H1 (cell line): ENCODE measurements at regions not wholly inside any gene's neighbourhood (a gene's known extent, or its start where the extent isn't known, plus 50 kb on each side); places are given as distances from the start of the nearest gene placed in this dataset.

ENCODE experiments used
- CHD1 ChIP-seq: IDR thresholded peaks from 2 replicates; pipeline ENCODE4 v1.6.1; 2012; ENCODE audit warnings: low read depth, low read length, improper control_type of control experiment
- RAD21 ChIP-seq, 2 experiments: IDR thresholded peaks in 1 of 2; conservative IDR thresholded peaks in 1 of 2; 2 replicates each; pipeline ENCODE4 v1.6.1; 2011; ENCODE audit warnings: low read depth in 2 of 2, low read length in 2 of 2, improper control_type of control experiment in 1 of 2, inconsistent platforms in 1 of 2, mild to moderate bottlenecking in 1 of 2, moderate library complexity in 1 of 2
- YY1 ChIP-seq: IDR thresholded peaks from 2 replicates; pipeline ENCODE4 v1.6.1; 2011; ENCODE audit warnings: low read depth, mild to moderate bottlenecking, low read length
- TF ChIP-seq, protein P1 (sequence below): IDR thresholded peaks from 2 replicates; pipeline ENCODE4 v1.6.1; 2011; ENCODE audit warnings: low read depth, mild to moderate bottlenecking, low read length; ENCODE audit not compliant: insufficient read depth

DNA sequence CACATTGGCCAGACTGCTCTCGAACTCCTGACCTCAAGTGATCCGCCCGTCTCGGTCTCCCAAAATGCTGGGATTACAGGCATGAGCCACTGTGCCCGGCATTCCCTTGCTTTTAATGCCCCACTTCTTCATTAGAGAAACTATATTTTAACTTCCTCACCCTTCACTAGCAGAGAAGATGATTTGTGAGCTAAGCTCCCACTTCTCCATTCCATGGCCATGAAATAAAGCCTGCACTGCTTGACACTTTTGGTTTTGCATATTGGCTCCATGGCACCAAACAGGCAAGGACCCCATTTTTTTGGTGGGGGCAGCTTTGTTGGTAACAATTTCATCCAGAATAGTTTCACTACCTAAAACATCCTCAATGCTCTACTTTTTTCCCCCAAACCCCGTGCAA lies 145.3 kb downstream of the TFAP2B start (continued):
- TF ChIP-seq YY1 (no peak), RAD21 (IDR thresholded peaks at IDR 0.05 in 1 of 2, conservative IDR thresholded peaks at IDR 0.05 in 1 of 2; ENCODE audit: low read depth in 2 of 2, low read length in 2 of 2) (no peak), CHD1 (no peak)
- TF ChIP-seq, protein P1, sequence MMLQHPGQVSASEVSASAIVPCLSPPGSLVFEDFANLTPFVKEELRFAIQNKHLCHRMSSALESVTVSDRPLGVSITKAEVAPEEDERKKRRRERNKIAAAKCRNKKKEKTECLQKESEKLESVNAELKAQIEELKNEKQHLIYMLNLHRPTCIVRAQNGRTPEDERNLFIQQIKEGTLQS: no peak
